GM18951 (cell line): ENCODE measurements at regions not wholly inside any gene's neighbourhood (a gene's known extent, or its start where the extent isn't known, plus 50 kb on each side); places are given as distances from the start of the nearest gene placed in this dataset.

Experiments used
- POLR2A ChIP-seq: IDR thresholded peaks from 4 replicates; pipeline ENCODE4 v1.6.1; 2011; ENCODE audit warnings: mild to moderate bottlenecking; ENCODE audit not compliant: insufficient read length, insufficient read depth; ENCODE audit errors: extremely low read depth
- in situ Hi-C: fragments of 300-500 bp; cut with MboI; formaldehyde crosslinking; loops from one replicate; pipeline ENCODE4 v1.12.0; 2022; ENCODE audit warnings: low sequenced_read_pairs, mixed read lengths, inconsistent platforms; ENCODE audit not compliant: unreplicated experiment

DNA sequence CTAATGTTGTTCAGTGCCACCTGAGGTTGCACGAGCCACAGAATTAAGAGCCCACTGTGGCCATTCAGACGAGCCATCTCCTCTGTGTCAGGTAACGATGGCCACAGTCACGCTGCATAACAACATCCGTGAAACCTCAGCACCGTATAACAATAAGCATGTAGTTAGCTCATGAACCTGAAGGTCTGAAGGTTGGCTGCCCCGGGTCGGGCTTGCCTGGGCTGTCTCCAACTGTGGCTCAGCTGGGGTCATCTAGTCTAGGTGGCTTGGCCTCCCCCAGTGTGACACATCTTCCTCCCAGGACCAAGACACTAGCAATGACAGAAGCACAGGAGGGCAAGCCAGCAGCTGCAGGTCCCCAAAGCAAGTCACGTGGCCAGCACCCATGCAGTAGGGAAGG is 258.0 kb downstream of the GLI2 start:
- no peak for TF ChIP-seq POLR2A
- in situ Hi-C loops, result no loop called here

DNA sequence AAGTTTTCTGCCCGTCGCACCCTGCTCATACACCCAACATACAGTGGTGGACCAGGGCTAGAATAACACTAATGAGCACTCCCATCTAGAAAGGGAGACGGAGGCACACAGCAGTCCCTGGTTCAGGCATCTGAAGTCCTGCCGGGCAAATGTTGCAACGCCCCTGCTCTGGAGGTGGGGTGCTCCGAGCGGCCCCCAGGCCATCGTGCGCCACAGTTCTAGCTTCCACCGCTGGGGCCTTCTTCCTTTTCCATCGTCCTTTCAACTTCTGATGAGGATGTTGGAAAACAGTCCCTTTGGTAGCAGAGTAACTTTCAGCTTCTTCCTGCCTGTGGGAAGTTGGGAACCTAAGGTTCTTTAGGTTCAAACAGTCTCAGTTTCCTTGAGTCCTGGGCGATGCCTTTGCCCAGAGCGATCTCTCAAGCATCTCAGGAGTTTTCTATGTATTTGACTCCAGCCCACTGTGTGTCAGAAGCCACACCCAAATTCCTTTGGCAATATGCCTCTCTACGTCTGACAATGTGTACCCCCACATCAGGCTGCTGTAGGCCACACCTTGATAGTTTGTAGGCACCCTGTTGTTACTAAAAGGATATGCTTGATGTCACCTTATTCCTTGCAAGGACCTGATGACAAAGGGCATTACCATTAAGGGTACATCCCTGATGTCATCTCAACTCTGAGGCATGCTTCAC is 258.8 kb downstream of the GLI2 start:
- in situ Hi-C loops, result no loop called here
- TF ChIP-seq POLR2A, result no peak

DNA sequence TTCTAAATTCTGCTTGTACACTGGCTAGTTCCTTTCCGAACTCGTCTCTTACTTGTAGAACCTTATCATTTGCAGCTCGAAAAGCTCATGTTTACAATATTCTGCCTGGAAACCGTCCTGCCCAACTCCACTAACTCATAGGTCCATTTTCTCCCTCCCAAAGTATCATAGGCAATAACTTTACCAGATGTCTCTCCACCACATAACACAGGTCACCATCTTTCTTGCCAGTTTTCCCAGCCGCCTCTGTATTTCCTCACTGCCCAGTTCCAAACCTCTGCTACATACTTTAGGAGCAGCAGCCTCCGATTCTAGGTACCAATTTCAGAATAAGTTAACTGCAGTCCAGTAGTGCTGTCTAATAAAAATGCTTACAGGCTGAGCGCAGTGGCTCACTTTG is 259.5 kb downstream of the GLI2 start:
- in situ Hi-C loops, result no loop called here
- TF ChIP-seq POLR2A, result no peak

DNA sequence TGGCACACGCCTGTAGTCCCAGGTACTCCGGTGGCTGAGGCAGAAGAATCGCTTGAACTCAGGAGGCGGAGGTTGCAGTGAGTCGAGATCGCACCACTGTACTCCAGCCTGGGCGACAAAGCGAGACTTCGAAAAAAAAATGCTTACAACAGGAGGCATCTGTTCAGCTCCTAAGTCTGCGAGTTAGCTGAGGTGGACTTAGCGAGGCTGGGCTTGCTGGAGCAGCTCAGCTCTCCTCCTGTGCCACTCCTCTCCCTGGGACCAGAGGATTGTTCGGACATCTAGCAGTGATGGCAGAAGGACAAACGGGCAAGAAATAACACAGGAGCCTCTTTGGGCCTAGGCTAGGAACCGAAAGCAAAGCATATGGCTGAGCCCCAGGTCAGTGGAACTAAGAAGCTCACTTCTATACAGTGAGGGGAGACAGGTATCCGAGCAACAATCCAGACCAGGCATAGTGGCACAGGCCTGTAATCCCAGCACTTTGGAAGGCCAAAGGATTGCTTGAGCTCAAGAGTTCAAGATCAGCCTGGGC is 260.1 kb downstream of the GLI2 start:
- no peak for TF ChIP-seq POLR2A
- in situ Hi-C loops, result no loop called here

DNA sequence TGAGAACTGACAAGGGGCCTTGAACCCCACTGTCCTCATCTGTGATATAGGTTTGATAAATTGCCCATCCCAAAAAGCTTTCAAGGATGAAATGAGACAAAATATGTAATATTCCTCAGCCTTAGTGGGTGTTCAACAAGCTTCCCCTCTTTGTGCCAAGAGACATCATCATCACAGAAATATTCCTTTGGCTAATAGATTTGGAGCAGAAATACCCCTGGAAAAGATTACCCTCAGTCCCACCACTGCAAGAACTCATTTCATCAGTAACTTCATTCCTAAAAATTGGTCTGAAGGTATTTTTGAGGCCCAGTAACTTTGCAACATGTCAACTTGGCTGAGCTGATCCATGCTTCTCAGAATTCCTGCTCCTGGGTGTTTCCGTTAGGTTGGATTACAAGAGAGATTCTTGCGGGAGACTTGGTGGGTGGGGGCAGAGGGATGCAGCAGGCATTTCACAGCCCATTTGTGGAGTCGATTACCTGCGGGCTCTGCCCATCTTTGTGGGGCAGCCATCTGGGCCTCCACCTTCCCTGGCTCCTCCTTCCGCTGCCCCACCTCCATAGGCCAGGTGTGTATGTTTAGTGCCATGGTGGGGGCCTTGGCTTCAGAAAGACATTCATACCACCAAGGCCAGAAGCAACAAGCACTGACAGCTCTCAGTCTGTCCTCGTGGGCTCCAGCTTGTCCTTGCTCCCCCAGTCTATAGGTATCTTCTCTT is 263.9 kb downstream of the GLI2 start:
- in situ Hi-C loops, result no loop called here
- no peak for TF ChIP-seq POLR2A

DNA sequence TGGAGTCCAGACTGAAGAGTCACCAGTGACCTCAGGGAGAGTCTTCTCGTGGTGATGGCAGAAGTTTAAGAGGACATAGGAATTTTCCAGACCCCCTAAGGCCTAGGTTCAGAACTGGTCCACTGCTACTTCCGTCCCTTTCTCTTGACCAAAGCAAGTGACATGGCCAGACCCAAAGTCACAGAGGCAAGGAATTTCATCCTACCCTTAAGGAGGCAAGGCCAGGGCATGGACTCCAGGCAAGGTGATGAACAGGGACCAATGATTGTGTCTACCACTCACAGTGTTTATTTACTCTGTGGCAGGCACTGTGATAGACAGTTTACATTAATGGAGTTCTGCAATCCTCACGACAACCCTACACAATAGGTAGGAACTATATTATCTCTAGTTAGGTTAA is 265.1 kb downstream of the GLI2 start:
- TF ChIP-seq POLR2A, result no peak
- in situ Hi-C loops, result no loop called here

DNA sequence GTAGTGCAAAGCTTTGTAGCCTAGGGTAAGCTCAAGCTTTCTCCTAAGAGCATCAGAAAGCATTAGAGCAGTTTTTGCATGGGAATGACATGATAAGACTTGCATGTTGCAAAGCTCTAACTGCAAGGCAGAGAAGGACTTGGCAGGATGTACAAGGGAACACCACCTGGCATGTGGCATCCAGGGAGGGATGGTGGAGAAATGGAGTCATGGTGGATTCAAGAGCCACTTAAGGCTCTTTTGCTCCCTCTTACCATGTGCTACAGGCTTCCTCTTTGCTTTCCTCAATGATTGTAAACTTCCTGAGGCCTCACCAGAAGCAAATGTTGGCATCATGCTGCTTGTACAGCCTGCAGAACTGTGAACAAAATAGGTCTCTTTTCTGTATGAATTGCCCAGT is 266.0 kb downstream of the GLI2 start:
- no peak for TF ChIP-seq POLR2A
- in situ Hi-C loops, result no loop called here

DNA sequence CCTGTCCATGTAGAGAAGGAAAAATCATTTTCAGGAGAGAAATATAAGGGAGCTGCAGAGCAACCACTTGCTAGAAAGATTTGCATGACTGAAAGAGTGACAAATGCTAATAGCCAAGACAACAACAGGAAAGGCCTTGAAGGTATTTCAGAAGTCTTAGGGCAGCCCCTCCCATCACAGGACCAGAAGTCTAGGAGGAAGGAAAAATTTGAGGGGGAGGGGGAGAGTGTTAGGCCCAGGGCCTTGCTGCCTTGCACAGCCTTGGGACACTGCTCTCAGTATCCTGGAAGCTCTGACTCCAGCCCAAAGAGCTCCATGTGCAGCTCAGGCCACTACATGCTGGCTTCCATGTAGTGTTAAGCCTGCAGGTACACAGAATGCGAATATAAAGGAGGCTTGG is 266.9 kb downstream of the GLI2 start:
- in situ Hi-C loops, result no loop called here
- TF ChIP-seq POLR2A, result no peak

DNA sequence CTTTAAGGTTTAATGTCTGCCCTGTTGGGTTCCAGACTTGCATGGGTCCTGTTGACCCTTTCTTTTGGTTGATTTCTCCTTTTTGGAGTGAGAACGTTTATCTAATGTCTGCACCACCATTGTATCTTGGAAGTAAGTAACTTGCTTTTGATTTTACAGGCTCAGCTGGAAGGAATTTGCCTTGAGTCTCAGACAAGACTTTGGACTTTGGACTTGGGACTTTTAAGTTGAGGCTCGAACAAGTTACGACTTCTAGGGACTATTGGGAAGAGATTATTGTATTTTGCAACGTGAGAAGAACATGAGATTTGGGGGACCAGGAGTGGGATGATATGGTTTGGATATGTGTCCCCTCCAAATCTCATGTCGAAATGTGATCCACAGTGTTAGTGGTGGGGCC is 267.7 kb downstream of the GLI2 start:
- in situ Hi-C loops, result no loop called here
- TF ChIP-seq POLR2A, result no peak

DNA sequence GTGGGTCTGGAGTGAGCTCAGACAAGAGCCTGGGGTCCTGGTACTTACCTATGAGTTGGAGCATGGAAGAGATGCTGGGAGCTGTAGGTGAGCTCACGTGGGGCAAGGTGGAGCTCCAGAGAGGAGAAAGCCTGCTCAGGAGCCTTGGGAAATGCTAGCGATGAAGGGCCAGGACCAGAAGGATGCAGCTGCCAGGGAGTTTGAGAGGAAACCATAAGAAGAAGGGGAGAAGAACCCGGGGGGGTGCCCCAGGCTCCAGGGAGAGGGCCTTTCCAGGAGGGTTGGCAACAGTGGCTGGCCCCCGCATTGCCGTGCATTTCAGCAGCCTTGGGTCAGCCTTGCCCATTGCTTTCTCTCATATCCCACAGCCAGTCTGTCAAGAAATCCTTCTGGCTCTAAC is 268.7 kb downstream of the GLI2 start:
- in situ Hi-C loops, result no loop called here
- TF ChIP-seq POLR2A, result no peak

DNA sequence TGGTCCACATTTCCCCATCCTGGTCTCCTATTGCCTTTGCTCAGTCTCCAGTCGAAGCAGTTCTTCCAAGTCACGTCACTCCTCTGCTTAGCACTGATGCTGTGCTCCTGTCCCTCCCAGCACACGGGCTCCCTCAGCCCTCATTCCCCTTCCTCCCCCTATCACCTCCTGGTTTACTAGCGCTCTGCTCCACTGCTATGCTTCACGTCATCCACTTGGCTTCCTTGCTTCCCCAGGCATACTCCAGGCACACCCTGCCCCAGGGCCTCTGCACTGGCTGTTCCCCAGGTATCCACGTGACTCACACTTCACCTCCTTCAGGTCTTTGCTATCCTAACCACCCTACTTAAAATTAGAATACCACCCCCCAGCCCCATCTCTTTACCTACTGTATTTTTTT is 269.3 kb downstream of the GLI2 start:
- no peak for TF ChIP-seq POLR2A
- in situ Hi-C loops, result no loop called here

DNA sequence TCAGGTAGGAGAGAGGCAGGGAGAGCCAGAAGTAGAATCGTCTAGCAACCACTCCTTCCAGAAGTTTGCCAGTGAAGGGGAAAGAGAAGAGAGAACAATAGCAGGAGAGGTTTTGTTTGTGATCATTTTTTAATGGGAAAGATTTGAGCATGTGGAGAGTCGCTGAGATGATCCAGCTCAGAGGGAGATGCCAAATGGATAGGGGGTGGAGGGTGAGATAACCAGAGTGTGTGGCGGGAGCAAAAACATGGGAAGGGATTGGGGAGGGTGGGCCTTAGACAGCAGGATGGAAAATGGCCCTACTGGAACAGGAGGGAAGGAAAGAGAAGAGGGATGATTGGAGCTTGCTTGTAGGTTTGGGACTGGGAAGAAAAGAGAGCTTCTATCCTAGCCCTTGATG is 269.8 kb downstream of the GLI2 start:
- no peak for TF ChIP-seq POLR2A
- in situ Hi-C loops, result no loop called here

DNA sequence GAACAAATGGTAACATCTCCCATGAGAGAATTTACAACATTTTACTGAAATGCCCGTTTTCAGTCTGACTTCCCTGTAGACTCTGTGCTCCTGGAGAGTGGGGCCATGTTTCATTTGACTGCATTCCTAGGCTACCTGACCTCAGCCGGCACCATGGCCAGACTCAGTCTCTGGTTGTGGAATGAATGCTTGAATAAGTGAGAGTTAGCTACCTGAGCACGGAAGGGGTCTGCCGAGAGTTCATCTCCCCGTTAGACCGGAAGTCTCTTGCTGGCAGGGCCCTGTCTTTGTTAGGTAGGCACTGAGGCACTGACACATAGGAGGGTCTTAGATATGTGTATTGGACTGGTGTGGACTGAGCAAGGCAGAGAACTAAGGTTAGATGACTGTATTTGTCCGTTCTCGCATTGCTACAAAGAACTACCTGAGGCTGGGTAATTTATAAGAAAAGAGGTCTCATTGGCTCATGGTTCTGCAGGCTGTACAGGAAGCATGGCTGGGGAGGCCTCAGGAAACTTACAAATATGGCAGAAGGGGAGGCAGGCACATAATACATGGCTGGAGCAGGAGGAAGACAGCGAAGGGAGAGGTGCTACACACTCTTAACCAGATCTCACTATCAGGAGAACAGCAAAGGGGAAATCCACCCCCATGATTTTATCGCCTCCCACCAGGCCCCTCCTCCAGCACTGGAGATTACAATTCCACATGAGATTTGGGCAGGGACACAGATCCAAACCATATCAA is 271.2 kb downstream of the GLI2 start:
- in situ Hi-C loops, result no loop called here
- no peak for TF ChIP-seq POLR2A
